Chondrocyte (in vitro differentiated cells): ENCODE measurements at regions not wholly inside any gene's neighbourhood (a gene's known extent, or its start where the extent isn't known, plus 50 kb on each side); places are given as distances from the start of the nearest gene placed in this dataset.

Experiments used
- DNase-seq: peaks from one replicate; pipeline ENCODE4 v3.0.0; 2021; ENCODE audit warnings: mixed read lengths, low spot score
- H3K27ac Mint-ChIP-seq: one replicate; pipeline ENCODE4 v1.8.0; 2021; ENCODE audit warnings: mild to moderate bottlenecking, moderate library complexity, mixed read lengths; ENCODE audit not compliant: unreplicated experiment
- H3K27me3 Mint-ChIP-seq: 2 replicates; pipeline ENCODE4 v1.8.0; 2021; ENCODE audit warnings: low read depth, mixed read lengths
- H3K36me3 Mint-ChIP-seq: 2 replicates; pipeline ENCODE4 v1.8.0; 2021; ENCODE audit warnings: low read depth, mixed read lengths
- H3K4me1 Mint-ChIP-seq: 2 replicates; pipeline ENCODE4 v1.8.0; 2021; ENCODE audit warnings: low read depth, mild to moderate bottlenecking, mixed read lengths
- H3K4me3 Mint-ChIP-seq: one replicate; pipeline ENCODE4 v1.8.0; 2021; ENCODE audit warnings: mild to moderate bottlenecking, moderate library complexity, mixed read lengths; ENCODE audit not compliant: unreplicated experiment
- H3K9me3 Mint-ChIP-seq: 2 replicates; pipeline ENCODE4 v1.8.0; 2021; ENCODE audit warnings: low read depth, mixed read lengths
- CTCF ChIP-seq: fragments of 200-600 bp; sonication (generic); IDR thresholded peaks from 2 replicates; pipeline ENCODE4 v1.5.0; 2021; ENCODE audit warnings: antibody characterized with exemption, mild to moderate bottlenecking, moderate library complexity

GRCh38 chr10:50991456-50992355 is 82.6 kb upstream of the PRKG1 start:
- Mint-ChIP-seq H3K27ac (peak overlapping the region; percentile 95), H3K27me3 (no peaks in the 10 kb centered on the region), H3K36me3 (no peaks in the 10 kb centered on the region), H3K4me3 (peak overlapping the region; percentile 95), H3K4me1 (peaks cover 35% of the 10 kb centered on the region), H3K9me3 (no peaks in the 10 kb centered on the region)
- peak; percentile 90 for DNase-seq
- no peak for TF ChIP-seq CTCF

GRCh38 chr10:50992356-50992901 is 81.9 kb upstream of the PRKG1 start:
- no peak for TF ChIP-seq CTCF
- no peaks in the 10 kb centered on the region for H3K9me3 Mint-ChIP-seq
- H3K4me1 Mint-ChIP-seq: peaks cover 41% of the 10 kb centered on the region
- DNase-seq: no peak
- no peaks in the 10 kb centered on the region for H3K36me3 Mint-ChIP-seq
- peak overlapping the region; percentile 91 for H3K27ac Mint-ChIP-seq
- peak overlapping the region; percentile 95 for H3K4me3 Mint-ChIP-seq
- no peaks in the 10 kb centered on the region for H3K27me3 Mint-ChIP-seq

- no peak for TF ChIP-seq CTCF
- no peaks in the 10 kb centered on the region for H3K36me3 Mint-ChIP-seq
- no peaks in the 10 kb centered on the region for H3K27me3 Mint-ChIP-seq
- peaks cover 46% of the 10 kb centered on the region for H3K4me1 Mint-ChIP-seq
- no peak for DNase-seq
- H3K4me3 Mint-ChIP-seq: peak overlapping the region; percentile 95
- no peaks in the 10 kb centered on the region for H3K9me3 Mint-ChIP-seq
- peak overlapping the region; percentile 91 for H3K27ac Mint-ChIP-seq
Measured at GRCh38 chr10:50992972-50993766, 81.1 kb upstream of the PRKG1 start.

GRCh38 chr10:50993771-50994251 is 80.5 kb upstream of the PRKG1 start:
- H3K9me3 Mint-ChIP-seq: no peaks in the 10 kb centered on the region
- no peak for TF ChIP-seq CTCF
- peaks cover 45% of the 10 kb centered on the region for H3K4me1 Mint-ChIP-seq
- H3K27ac Mint-ChIP-seq: peak overlapping the region; percentile 91
- no peak for DNase-seq
- no peaks in the 10 kb centered on the region for H3K27me3 Mint-ChIP-seq
- H3K4me3 Mint-ChIP-seq: peak overlapping the region; percentile 95
- H3K36me3 Mint-ChIP-seq: no peaks in the 10 kb centered on the region

- Mint-ChIP-seq H3K9me3 (no peaks in the 10 kb centered on the region), H3K4me1 (peaks cover 52% of the 10 kb centered on the region), H3K27me3 (no peaks in the 10 kb centered on the region), H3K4me3 (no peak overlapping the region), H3K36me3 (no peaks in the 10 kb centered on the region), H3K27ac (no peak overlapping the region)
- DNase-seq: no peak
- no peak for TF ChIP-seq CTCF
Measured at GRCh38 chr10:50997461-50997860, 76.8 kb upstream of the PRKG1 start.
